Breast epithelium (tissue), 3 donors: ENCODE measurements at regions not wholly inside any gene's neighbourhood (a gene's known extent, or its start where the extent isn't known, plus 50 kb on each side); places are given as distances from the start of the nearest gene placed in this dataset.

Experiments used
- POLR2A ChIP-seq: fragments of 450-650 bp; IDR thresholded peaks from one replicate; pipeline ENCODE4 v1.6.1; 2016; ENCODE audit warnings: antibody characterized with exemption, mild to moderate bottlenecking, moderate library complexity
- POLR2AphosphoS5 ChIP-seq, 3 donors: sonication (generic); formaldehyde crosslinking; IDR thresholded peaks; one replicate each; pipeline ENCODE4 v1.6.1; 2017; ENCODE audit warnings: antibody characterized with exemption in 3 of 3
- TF ChIP-seq, protein P1 (sequence below), 3 donors: fragments of 450-650 bp; IDR thresholded peaks; one replicate each; pipeline ENCODE4 v1.5.1; 2016 to 2017; ENCODE audit warnings: antibody characterized with exemption in 3 of 3, mild to moderate bottlenecking in 3 of 3, moderate library complexity in 3 of 3

DNA sequence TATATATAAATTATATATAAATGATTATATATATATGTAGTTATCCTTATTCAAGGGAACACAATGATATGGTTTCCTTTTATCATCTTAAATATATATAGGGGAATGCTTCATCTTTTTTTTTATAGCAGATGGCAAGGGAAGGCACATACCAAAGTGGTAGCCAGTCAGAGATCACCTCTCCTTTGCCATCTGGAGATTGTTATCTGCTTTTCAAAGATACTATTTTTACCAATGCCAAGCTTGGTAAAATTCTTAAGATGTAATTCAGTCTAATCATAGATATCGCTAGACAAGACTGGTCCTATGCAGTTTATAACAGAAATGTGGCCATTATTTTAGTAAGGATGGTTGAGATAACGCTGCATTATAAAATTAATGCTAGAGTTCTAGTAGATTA lies 64.7 kb upstream of the DSEL start:
- TF ChIP-seq, protein P1, sequence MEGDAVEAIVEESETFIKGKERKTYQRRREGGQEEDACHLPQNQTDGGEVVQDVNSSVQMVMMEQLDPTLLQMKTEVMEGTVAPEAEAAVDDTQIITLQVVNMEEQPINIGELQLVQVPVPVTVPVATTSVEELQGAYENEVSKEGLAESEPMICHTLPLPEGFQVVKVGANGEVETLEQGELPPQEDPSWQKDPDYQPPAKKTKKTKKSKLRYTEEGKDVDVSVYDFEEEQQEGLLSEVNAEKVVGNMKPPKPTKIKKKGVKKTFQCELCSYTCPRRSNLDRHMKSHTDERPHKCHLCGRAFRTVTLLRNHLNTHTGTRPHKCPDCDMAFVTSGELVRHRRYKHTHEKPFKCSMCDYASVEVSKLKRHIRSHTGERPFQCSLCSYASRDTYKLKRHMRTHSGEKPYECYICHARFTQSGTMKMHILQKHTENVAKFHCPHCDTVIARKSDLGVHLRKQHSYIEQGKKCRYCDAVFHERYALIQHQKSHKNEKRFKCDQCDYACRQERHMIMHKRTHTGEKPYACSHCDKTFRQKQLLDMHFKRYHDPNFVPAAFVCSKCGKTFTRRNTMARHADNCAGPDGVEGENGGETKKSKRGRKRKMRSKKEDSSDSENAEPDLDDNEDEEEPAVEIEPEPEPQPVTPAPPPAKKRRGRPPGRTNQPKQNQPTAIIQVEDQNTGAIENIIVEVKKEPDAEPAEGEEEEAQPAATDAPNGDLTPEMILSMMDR (IDR thresholded peaks at IDR 0.05) = no peak
- TF ChIP-seq POLR2A (no peak), POLR2AphosphoS5 (IDR thresholded peaks at IDR 0.05) (no peak)
